T-helper 2 cell treated with Interferon-gamma antibody and Interleukin-4, amounts not matched to agents 5 μg/mL and 100 μg/mL, for 36 hours (primary cell): ENCODE measurements at regions not wholly inside any gene's neighbourhood (a gene's known extent, or its start where the extent isn't known, plus 50 kb on each side); places are given as distances from the start of the nearest gene placed in this dataset.

Source experiments
- DNase-seq: peaks from one replicate; pipeline ENCODE4 v3.0.0; 2021; ENCODE audit warnings: low spot score
- H3K27ac Mint-ChIP-seq: one replicate; pipeline ENCODE4 v1.8.0; 2021; ENCODE audit warnings: mild to moderate bottlenecking, mixed read lengths
- H3K27me3 Mint-ChIP-seq: one replicate; pipeline ENCODE4 v1.8.0; 2021; ENCODE audit warnings: low read depth, mixed read lengths
- H3K36me3 Mint-ChIP-seq: one replicate; pipeline ENCODE4 v1.8.0; 2021; ENCODE audit warnings: low read depth, mixed read lengths
- H3K4me1 Mint-ChIP-seq: one replicate; pipeline ENCODE4 v1.8.0; 2021; ENCODE audit warnings: low read depth, mixed read lengths
- H3K4me3 Mint-ChIP-seq: one replicate; pipeline ENCODE4 v1.8.0; 2022; ENCODE audit warnings: mild to moderate bottlenecking, moderate library complexity, mixed read lengths
- H3K9me3 Mint-ChIP-seq: one replicate; pipeline ENCODE4 v1.8.0; 2021; ENCODE audit warnings: mixed read lengths

DNA sequence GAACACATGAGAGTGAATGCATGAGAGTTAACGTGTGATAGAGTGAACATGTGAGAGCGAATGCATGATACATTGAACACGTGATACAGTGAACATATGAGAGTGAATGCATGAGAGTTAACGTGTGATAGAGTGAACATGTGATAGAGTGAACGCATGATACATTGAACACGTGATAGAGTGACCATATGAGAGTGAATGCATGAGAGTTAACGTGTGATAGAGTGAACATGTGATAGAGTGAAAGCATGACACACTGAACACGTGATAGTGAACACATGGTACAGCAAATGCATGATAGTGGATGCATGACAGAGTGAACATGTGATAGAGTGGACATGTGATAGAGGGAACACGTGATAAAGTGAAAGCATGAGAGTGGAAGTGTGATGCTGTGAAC lies 517.9 kb downstream of the EIPR1 start:
- DNase-seq: no peak
- no peaks in the 10 kb centered on the region for H3K9me3 Mint-ChIP-seq
- H3K4me3 Mint-ChIP-seq: no peak overlapping the region
- H3K4me1 Mint-ChIP-seq: no peaks in the 10 kb centered on the region
- no peaks in the 10 kb centered on the region for H3K36me3 Mint-ChIP-seq
- no peak overlapping the region for H3K27ac Mint-ChIP-seq
- H3K27me3 Mint-ChIP-seq: no peaks in the 10 kb centered on the region

DNA sequence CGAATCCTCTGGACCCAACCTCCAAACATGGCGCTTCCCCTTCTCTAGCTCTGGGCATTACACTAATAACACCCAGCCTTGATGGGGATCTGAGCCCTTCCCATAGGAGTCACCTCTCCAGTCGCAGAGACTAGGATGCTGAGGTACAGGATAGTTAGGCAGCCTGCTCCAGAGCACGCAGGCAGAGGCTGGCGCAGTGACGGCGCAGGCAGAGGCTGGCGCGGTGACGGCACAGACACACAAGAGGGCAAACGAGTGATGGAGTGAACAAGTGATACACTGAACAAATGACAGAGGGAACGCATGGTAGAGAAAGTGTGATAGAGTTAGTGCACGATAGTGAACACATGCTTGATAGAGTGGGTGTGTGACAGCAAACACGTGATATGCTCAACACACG lies 518.5 kb downstream of the EIPR1 start:
- Mint-ChIP-seq H3K4me3 (no peak overlapping the region), H3K36me3 (no peaks in the 10 kb centered on the region), H3K27ac (no peak overlapping the region), H3K4me1 (no peaks in the 10 kb centered on the region), H3K27me3 (no peaks in the 10 kb centered on the region), H3K9me3 (no peaks in the 10 kb centered on the region)
- no peak for DNase-seq

GRCh38 chr2:2856723-2857415 lies 520.7 kb downstream of the EIPR1 start:
- Mint-ChIP-seq H3K36me3 (no peaks in the 10 kb centered on the region), H3K27me3 (no peaks in the 10 kb centered on the region), H3K27ac (no peak overlapping the region), H3K4me3 (no peak overlapping the region), H3K9me3 (no peaks in the 10 kb centered on the region), H3K4me1 (no peaks in the 10 kb centered on the region)
- no peak for DNase-seq

DNA sequence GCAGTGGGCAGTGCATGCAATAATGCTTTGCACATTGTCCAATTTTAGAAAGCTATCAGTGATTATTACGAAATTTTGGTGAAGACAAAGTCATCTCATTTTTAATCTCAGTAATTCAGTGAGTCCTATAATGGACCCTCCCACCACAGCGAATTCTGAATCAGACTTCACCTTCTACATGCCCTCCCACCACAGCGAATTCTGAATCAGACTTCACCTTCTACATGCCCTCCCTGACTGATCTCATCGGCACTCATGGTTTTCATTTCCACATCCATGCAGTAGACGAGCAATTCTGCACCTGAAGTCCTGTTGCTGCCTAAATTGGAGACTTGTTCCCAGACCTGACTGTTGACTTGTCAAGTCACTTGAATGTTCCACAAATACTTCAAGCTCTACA lies 522.3 kb downstream of the EIPR1 start:
- no peaks in the 10 kb centered on the region for H3K27me3 Mint-ChIP-seq
- no peak overlapping the region for H3K27ac Mint-ChIP-seq
- H3K9me3 Mint-ChIP-seq: no peaks in the 10 kb centered on the region
- DNase-seq: no peak
- no peak overlapping the region for H3K4me3 Mint-ChIP-seq
- no peaks in the 10 kb centered on the region for H3K4me1 Mint-ChIP-seq
- no peaks in the 10 kb centered on the region for H3K36me3 Mint-ChIP-seq

GRCh38 chr2:2853346-2853745 lies 522.3 kb upstream of the MYT1L start:
- no peak for DNase-seq
- Mint-ChIP-seq H3K4me1 (no peaks in the 10 kb centered on the region), H3K27ac (no peak overlapping the region), H3K4me3 (no peak overlapping the region), H3K27me3 (no peaks in the 10 kb centered on the region), H3K9me3 (no peaks in the 10 kb centered on the region), H3K36me3 (no peaks in the 10 kb centered on the region)

DNA sequence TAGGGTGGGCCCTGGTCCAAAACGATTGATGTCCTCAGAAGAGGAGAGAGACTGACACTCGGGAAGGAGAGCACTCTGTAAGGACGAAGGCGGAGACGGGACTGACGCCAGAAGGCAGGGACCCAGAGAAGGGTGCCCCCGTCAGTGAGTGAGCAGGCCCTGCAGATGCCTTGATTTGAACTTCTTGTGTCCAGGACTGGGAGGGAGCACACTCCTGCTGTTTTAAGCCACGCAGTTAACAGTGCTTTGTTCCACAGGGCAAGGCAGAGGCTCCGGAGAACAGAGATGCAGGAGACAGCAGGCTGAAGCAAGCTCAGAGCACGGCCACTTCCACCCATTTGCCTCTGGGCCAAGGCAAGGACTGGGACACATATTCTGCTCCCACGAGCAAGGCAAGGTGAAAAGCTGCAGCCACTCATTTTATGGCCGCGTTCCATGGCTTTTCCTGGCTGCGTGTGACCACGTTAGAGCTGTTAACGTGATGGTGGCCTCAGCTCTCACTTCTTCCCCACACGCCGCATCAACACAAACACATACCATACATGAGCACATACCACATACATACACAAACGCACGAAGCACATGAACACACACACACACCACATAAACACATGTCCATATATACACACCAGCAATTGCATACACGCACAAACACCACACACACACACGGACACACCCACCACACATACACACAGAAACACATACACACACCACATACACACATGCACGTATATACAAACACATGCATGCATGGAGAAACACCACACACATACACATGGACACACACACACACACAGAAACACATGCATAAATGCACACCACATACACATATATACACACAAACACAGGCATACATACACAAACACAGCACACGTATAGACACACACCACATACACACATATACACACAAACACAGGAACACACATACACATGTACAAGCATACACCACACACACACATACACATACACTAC lies 521.0 kb upstream of the MYT1L start:
- Mint-ChIP-seq H3K27ac (no peak overlapping the region), H3K36me3 (no peaks in the 10 kb centered on the region), H3K9me3 (no peaks in the 10 kb centered on the region), H3K4me1 (no peaks in the 10 kb centered on the region), H3K27me3 (no peaks in the 10 kb centered on the region), H3K4me3 (no peak overlapping the region)
- DNase-seq: no peak

- no peak overlapping the region for H3K4me3 Mint-ChIP-seq
- no peak for DNase-seq
- no peaks in the 10 kb centered on the region for H3K36me3 Mint-ChIP-seq
- H3K27me3 Mint-ChIP-seq: no peaks in the 10 kb centered on the region
- no peaks in the 10 kb centered on the region for H3K4me1 Mint-ChIP-seq
- H3K9me3 Mint-ChIP-seq: no peaks in the 10 kb centered on the region
- H3K27ac Mint-ChIP-seq: no peak overlapping the region
Observed at GRCh38 chr2:2851316-2851715, 520.2 kb upstream of the MYT1L start.

DNA sequence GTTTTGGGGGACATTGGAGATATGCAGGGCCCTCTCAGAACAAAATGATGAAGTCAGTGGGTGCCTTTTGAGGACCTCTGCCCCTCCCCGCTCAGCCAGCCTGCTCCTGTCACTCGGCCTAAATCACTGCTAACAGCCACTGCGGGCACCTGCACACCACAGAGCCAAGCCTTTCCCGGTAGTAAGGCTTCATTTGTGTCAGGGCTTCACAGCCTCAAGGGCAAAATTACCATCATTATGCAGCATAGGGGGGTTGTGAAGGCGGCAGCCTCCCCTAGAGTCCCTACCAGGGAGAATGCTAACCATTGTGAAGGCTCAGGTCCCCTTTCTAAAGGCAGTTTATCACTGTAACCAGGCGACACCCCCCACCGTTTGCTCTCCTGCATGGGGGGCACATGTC lies 519.8 kb upstream of the MYT1L start:
- H3K9me3 Mint-ChIP-seq: no peaks in the 10 kb centered on the region
- H3K4me3 Mint-ChIP-seq: no peak overlapping the region
- no peaks in the 10 kb centered on the region for H3K4me1 Mint-ChIP-seq
- no peaks in the 10 kb centered on the region for H3K36me3 Mint-ChIP-seq
- H3K27me3 Mint-ChIP-seq: no peaks in the 10 kb centered on the region
- H3K27ac Mint-ChIP-seq: no peak overlapping the region
- no peak for DNase-seq

- Mint-ChIP-seq H3K27ac (no peak overlapping the region), H3K4me3 (no peak overlapping the region), H3K4me1 (no peaks in the 10 kb centered on the region), H3K36me3 (no peaks in the 10 kb centered on the region), H3K27me3 (no peaks in the 10 kb centered on the region), H3K9me3 (no peaks in the 10 kb centered on the region)
- no peak for DNase-seq
Observed at GRCh38 chr2:2850218-2850755, 519.2 kb upstream of the MYT1L start.

DNA sequence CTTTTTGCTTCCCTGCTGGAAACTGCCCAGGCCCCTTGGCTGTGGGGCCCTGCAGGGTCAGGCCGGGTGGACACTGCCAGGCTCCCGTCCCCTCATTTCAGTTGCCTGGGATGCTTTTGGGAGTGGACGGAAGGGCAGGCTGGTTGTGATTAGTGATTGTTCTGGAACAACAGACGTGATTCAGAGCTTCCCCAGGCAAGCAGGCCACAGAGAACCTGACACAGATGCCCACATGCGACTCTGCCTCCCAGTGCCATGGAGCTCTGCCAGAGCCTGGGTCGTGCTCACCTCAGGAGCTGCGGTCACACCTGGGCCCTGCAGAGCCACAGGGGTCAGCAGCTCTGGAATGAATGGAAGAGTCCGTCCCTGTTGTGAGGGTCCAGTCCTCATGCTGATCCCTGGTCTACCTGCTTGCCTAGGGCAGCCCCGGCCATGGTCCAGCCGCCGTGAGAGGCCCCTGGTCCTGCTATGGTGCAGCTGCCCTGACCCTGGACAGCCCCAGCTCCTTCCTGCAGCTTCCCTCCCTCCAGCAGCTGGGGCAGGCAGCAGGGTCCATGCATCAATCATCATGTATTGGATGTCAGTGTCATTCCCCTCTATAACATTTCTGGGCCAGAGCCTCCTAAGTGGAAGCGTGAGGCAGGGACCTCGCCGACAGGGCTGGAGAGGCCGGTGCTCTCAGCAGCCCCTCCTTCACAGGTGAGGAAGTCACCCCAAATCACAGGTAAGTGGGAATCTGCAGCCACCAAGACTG lies 518.6 kb upstream of the MYT1L start:
- H3K27me3 Mint-ChIP-seq: no peaks in the 10 kb centered on the region
- no peak overlapping the region for H3K4me3 Mint-ChIP-seq

GRCh38 chr2:2848621-2849333 lies 517.7 kb upstream of the MYT1L start:
- H3K27me3 Mint-ChIP-seq: no peaks in the 10 kb centered on the region
- no peaks in the 10 kb centered on the region for H3K36me3 Mint-ChIP-seq
- H3K27ac Mint-ChIP-seq: no peak overlapping the region
- no peak for DNase-seq
- H3K4me1 Mint-ChIP-seq: no peaks in the 10 kb centered on the region
- no peak overlapping the region for H3K4me3 Mint-ChIP-seq
- H3K9me3 Mint-ChIP-seq: no peaks in the 10 kb centered on the region

More for the DNA sequence above, 518.6 kb upstream of the MYT1L start:
- Mint-ChIP-seq H3K27ac (no peak overlapping the region), H3K36me3 (no peaks in the 10 kb centered on the region), H3K4me1 (no peaks in the 10 kb centered on the region), H3K9me3 (no peaks in the 10 kb centered on the region)
- DNase-seq: no peak

- H3K36me3 Mint-ChIP-seq: no peaks in the 10 kb centered on the region
Observed at GRCh38 chr2:2848198-2848597, 517.1 kb upstream of the MYT1L start.

DNA sequence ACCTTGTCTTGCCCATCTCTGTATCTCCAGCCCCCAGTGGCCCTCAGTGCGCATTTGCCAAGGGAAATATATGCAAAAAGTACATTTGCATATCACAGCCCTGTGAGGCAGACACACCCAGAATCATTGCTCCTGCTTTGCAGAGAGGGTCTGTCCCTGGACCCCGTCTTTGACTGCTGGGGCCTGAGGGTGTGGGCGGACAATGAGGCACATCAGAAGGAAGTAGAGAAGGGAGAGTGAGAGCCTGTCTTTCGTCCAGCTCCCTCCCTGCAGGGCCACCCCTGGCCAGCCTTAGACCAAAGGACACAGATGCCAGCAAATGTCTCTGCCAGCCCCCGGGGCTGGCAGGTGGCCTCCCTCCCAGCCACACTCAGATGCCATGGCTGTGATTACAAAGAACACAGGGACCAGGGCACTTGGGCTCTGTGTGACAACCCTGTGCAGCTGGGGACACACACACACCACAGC lies 516.2 kb upstream of the MYT1L start:
- H3K4me1 Mint-ChIP-seq: no peaks in the 10 kb centered on the region

More at GRCh38 chr2:2848198-2848597, 517.1 kb upstream of the MYT1L start:
- Mint-ChIP-seq H3K27me3 (no peaks in the 10 kb centered on the region), H3K4me1 (no peaks in the 10 kb centered on the region), H3K4me3 (no peak overlapping the region), H3K9me3 (no peaks in the 10 kb centered on the region), H3K27ac (no peak overlapping the region)
- no peak for DNase-seq

More for the DNA sequence above, 516.2 kb upstream of the MYT1L start:
- no peak for DNase-seq
- Mint-ChIP-seq H3K9me3 (no peaks in the 10 kb centered on the region), H3K4me3 (no peak overlapping the region), H3K36me3 (no peaks in the 10 kb centered on the region), H3K27me3 (no peaks in the 10 kb centered on the region), H3K27ac (no peak overlapping the region)
